ENCODE measurements at regions not wholly inside any gene's neighbourhood (a gene's known extent, or its start where the extent isn't known, plus 50 kb on each side); places are given as distances from the start of the nearest gene placed in this dataset.

DNA sequence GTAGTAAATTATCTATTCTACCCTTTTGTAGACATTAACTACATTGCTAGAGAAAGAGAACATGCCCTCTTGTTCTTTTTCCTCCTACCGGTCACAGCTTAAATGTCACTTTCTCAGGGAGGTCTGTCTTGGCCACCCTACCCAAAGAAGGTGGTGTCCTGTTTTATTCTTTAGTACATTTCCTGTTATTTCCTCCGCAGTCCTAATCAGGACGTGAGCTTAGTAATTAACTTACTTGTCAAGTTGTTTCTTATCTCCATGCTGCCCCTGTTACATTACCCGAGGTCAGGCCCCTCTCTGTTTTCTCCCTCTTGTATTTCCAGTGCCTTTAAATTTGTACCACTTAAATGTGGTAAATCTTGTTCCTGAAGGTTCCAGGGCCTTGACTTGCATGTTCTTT lies 73.7 kb upstream of the RMDN2 start:
- DNase-seq (ENCODE audit: low read depth) = no peak

DNA sequence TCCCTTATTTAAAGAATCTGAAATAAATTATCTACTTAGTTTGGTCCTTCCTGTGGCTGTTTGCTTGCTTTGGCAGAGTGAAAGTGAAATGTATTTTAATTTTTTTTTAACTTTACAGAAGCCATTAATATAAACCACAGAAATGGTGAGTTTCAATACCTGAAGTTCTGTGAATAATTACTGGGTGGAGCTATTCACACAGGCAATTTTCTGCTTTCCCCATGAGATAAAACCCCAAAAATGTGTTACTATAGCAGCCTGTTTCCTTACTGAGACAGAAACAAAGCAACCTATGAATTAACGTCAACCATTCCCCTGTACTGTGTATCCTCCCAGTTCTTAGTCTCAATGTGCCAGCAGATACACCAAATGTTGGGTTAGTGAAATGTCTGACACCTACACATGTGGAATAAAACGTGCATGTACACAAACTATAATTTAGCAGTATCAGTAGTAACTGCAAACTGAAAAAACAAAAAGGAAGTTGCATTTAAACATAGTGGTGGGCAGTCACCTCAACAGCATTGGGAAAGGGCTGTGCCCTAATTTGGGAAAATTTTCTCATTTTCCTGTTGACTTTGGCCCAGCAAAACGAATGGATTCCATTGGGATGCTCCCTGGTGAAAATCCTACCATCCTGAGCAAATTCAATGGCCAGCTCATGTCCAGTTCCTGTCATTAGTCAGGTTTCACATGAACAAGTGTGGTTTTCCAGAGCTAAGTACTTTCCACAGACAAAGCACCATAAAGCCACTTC lies 73.1 kb upstream of the RMDN2 start:
- DNase-seq (ENCODE audit: low read depth) = no peak
- no peak overlapping the region for H3K4me3 ChIP-seq (ENCODE audit: low read length)
- TF ChIP-seq, protein P1, sequence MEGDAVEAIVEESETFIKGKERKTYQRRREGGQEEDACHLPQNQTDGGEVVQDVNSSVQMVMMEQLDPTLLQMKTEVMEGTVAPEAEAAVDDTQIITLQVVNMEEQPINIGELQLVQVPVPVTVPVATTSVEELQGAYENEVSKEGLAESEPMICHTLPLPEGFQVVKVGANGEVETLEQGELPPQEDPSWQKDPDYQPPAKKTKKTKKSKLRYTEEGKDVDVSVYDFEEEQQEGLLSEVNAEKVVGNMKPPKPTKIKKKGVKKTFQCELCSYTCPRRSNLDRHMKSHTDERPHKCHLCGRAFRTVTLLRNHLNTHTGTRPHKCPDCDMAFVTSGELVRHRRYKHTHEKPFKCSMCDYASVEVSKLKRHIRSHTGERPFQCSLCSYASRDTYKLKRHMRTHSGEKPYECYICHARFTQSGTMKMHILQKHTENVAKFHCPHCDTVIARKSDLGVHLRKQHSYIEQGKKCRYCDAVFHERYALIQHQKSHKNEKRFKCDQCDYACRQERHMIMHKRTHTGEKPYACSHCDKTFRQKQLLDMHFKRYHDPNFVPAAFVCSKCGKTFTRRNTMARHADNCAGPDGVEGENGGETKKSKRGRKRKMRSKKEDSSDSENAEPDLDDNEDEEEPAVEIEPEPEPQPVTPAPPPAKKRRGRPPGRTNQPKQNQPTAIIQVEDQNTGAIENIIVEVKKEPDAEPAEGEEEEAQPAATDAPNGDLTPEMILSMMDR (IDR thresholded peaks at IDR 0.05; ENCODE audit: insufficient read depth, low read depth, low read length, missing control alignments) = no peak

More for the DNA sequence above, 73.7 kb upstream of the RMDN2 start:
- TF ChIP-seq, protein P1 (IDR thresholded peaks at IDR 0.05; ENCODE audit: insufficient read depth, low read depth, low read length, missing control alignments) = no peak
- H3K4me3 ChIP-seq (ENCODE audit: low read length) = no peak overlapping the region

DNA sequence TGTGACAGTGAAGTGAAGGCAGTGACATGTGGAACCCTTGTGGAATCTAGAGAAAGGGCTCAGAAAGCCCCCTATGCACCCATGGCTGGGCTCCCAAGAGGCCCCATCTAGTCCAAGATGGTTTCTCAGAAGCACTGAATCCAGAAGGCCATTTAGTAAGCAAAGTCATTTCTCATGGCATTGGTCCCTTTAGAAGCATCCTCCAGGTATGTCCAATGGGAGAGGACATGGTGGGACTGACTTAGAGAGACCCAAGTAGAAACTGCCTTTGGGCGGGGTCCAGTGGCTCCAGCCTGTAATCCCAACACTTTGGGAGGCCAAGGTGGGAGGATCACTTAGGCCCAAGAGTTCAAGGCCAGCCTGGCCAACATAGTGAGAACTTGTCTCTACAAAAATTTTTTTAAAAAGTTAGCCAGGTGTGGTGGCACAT lies 72.5 kb upstream of the RMDN2 start:
- DNase-seq (ENCODE audit: low read depth) = no peak
- TF ChIP-seq, protein P1 (IDR thresholded peaks at IDR 0.05; ENCODE audit: insufficient read depth, low read depth, low read length, missing control alignments) = no peak
- H3K4me3 ChIP-seq (ENCODE audit: low read length) = no peak overlapping the region

DNA sequence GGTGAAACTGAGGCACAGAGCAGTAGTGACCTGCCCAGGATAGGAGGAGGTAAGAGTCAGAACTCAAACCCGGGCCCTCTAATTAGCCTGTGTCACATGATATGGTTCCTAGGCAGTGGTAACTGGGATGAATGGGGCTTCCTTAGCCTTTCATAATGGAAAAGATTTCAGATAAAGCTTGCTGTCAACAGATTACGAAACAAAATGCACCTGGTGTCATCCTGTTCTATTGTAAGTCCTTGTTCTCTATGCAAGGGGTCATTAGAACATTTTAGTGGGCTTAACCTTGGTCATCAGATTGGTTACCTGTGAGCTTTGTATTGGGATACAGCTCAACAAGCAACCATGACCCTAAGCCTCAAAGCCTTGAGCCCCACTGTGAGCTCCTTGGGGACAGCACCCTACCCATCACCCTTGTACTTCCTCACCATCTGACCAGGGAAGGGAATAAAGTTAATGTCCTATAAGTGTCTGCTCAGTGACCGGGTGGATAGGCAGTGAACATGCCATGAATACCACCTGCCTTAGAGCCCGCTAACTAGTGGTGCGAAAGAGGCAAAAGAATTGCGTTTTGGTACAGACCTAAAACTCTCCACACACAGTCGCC lies 70.3 kb upstream of the RMDN2 start:
- TF ChIP-seq, protein P1 (IDR thresholded peaks at IDR 0.05; ENCODE audit: insufficient read depth, low read depth, low read length, missing control alignments) = no peak
- DNase-seq (ENCODE audit: low read depth) = no peak
- no peak overlapping the region for H3K4me3 ChIP-seq (ENCODE audit: low read length)

DNA sequence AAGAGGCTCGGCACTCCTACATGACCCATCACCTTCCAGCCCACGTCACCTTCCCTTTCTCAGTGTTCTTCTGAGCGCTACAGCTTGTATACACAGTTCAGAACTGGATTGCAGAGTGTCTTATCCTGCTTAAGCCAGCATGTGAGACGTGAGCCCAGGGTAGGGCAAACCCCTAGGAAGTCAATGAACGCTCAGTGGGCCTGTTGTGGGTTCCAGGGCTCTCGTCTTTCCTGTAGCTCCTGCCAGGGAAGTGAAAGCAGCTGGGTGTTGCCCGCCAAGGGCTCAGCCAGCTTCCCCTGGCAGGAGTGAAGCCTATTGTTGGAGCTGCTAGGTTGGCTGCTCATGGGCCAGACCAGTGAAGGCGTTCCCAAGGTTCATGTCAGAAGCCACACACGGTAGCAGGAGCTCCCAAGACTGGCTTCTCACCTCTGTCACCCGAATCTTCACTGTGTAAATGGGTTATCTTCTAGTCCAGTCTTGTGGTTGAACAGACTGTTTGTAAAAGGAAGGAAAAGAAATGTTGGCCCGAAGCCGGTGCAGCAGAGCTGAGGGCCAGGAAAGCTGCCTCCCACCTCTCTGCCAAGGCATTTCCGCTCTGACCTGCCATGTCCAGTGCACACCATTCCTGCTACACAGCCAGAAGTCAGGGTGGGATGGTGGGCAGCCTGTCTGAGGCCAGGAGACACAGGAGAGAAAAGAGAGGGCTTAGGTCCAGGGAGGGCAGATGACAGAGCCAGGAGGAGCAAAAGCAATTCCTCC lies 69.6 kb upstream of the RMDN2 start:
- TF ChIP-seq, protein P1 (IDR thresholded peaks at IDR 0.05; ENCODE audit: insufficient read depth, low read depth, low read length, missing control alignments) = no peak
- H3K4me3 ChIP-seq (ENCODE audit: low read length) = no peak overlapping the region
- DNase-seq (ENCODE audit: low read depth) = no peak

DNA sequence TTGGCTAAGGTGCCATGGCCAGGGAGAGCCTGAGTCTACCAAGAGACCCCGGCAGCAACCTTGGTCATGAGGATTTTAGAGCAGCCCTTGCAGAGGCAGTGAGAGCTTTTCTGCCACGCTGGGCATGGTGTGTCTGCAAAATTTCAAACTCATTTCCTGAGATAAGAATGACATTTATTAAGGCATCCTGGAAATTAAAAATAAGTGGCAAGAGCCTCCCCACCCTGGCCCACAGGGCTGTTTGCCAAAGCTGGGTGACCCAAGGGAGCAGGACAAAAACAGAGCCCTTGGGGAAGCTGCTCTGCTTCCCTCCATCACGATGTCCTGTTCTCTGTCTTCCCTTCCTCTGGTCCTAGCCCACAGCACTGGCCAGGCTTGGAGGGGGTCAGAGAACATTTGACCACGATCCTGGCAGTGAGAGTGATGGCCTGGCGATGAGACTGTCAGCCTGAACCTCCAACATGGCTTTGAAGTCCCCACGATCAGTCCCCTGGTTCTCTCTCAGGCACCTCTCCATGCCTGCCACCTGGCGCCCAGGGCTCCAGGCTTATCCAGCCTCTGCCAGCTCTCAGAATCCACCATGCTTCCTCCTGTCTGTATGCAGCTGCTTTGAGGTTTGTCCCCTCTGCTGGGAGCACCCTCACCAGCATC lies 68.9 kb upstream of the RMDN2 start:
- no peak overlapping the region for H3K4me3 ChIP-seq (ENCODE audit: low read length)
- TF ChIP-seq, protein P1 (IDR thresholded peaks at IDR 0.05; ENCODE audit: insufficient read depth, low read depth, low read length, missing control alignments) = no peak
- no peak for DNase-seq (ENCODE audit: low read depth)

All from epithelial cell of esophagus (primary cell).